ENCODE measurements at regions not wholly inside any gene's neighbourhood (a gene's known extent, or its start where the extent isn't known, plus 50 kb on each side); places are given as distances from the start of the nearest gene placed in this dataset.
"Not testable (repeated sequence)": the region's sequence is repeated elsewhere in the genome, so short reads cannot be mapped to it uniquely, and the experiment has no call there.

- no peak for TF ChIP-seq JUND (IDR thresholded peaks at IDR 0.05; ENCODE audit: low read depth)
- in situ Hi-C loops (cut with HindIII; ENCODE audit: low pct_unique_long_range_greater_than_20kb, low sequenced_read_pairs): no loop called here
- DNase-seq (ENCODE audit: low read depth in 1 of 2, low spot score in 1 of 2): no peak
Measured at GRCh38 chr6:160863782-160864181, 127.8 kb upstream of the MAP3K4 start.

GRCh38 chr6:160871320-160871719 lies 120.2 kb upstream of the MAP3K4 start:
- in situ Hi-C loops (cut with HindIII; ENCODE audit: low pct_unique_long_range_greater_than_20kb, low sequenced_read_pairs): no loop called here
- TF ChIP-seq JUND (IDR thresholded peaks at IDR 0.05; ENCODE audit: low read depth): no peak
- no peak for DNase-seq (ENCODE audit: low read depth in 1 of 2, low spot score in 1 of 2)

GRCh38 chr6:160881148-160881808 lies 110.3 kb upstream of the MAP3K4 start:
- in situ Hi-C loops (cut with HindIII; ENCODE audit: low pct_unique_long_range_greater_than_20kb, low sequenced_read_pairs): no loop called here
- DNase-seq (ENCODE audit: low read depth in 1 of 2, low spot score in 1 of 2): no peak
- no peak for TF ChIP-seq JUND (IDR thresholded peaks at IDR 0.05; ENCODE audit: low read depth)

- no peak for TF ChIP-seq JUND (IDR thresholded peaks at IDR 0.05; ENCODE audit: low read depth)
- in situ Hi-C loops (cut with HindIII; ENCODE audit: low pct_unique_long_range_greater_than_20kb, low sequenced_read_pairs): no loop called here
- DNase-seq (ENCODE audit: low read depth in 1 of 2, low spot score in 1 of 2): no peak
Measured at GRCh38 chr6:160882006-160882405, 109.6 kb upstream of the MAP3K4 start.

- no peak for TF ChIP-seq JUND (IDR thresholded peaks at IDR 0.05; ENCODE audit: low read depth)
- DNase-seq (ENCODE audit: low read depth in 1 of 2, low spot score in 1 of 2): no peak
- in situ Hi-C loops (cut with HindIII; ENCODE audit: low pct_unique_long_range_greater_than_20kb, low sequenced_read_pairs): no loop called here
Measured at GRCh38 chr6:160882791-160883279, 108.7 kb upstream of the MAP3K4 start.

- TF ChIP-seq JUND (IDR thresholded peaks at IDR 0.05; ENCODE audit: low read depth): no peak
- in situ Hi-C loops (cut with HindIII; ENCODE audit: low pct_unique_long_range_greater_than_20kb, low sequenced_read_pairs): no loop called here
- DNase-seq (ENCODE audit: low read depth in 1 of 2, low spot score in 1 of 2): no peak
Measured at GRCh38 chr6:160883560-160883959, 108.0 kb upstream of the MAP3K4 start.

GRCh38 chr6:160883999-160884398 lies 107.6 kb upstream of the MAP3K4 start:
- in situ Hi-C loops (cut with HindIII; ENCODE audit: low pct_unique_long_range_greater_than_20kb, low sequenced_read_pairs): no loop called here
- no peak for TF ChIP-seq JUND (IDR thresholded peaks at IDR 0.05; ENCODE audit: low read depth)
- peak in 1 of 2 experiments; percentile 29 for DNase-seq (ENCODE audit: low read depth in 1 of 2, low spot score in 1 of 2)

- DNase-seq (ENCODE audit: low read depth in 1 of 2, low spot score in 1 of 2); in situ Hi-C loops (cut with HindIII; ENCODE audit: low pct_unique_long_range_greater_than_20kb, low sequenced_read_pairs): not testable (repeated sequence)
Measured at GRCh38 chr6:160889148-160889547, 102.4 kb upstream of the MAP3K4 start.

GRCh38 chr6:160891690-160892089 lies 99.9 kb upstream of the MAP3K4 start:
- in situ Hi-C loops (cut with HindIII; ENCODE audit: low pct_unique_long_range_greater_than_20kb, low sequenced_read_pairs): no loop called here
- no peak for TF ChIP-seq JUND (IDR thresholded peaks at IDR 0.05; ENCODE audit: low read depth)
- no peak for DNase-seq (ENCODE audit: low read depth in 1 of 2, low spot score in 1 of 2)

GRCh38 chr6:160895562-160895961 lies 96.0 kb upstream of the MAP3K4 start:
- DNase-seq (ENCODE audit: low read depth in 1 of 2, low spot score in 1 of 2): no peak
- in situ Hi-C loops (cut with HindIII; ENCODE audit: low pct_unique_long_range_greater_than_20kb, low sequenced_read_pairs): no loop called here
- TF ChIP-seq JUND (IDR thresholded peaks at IDR 0.05; ENCODE audit: low read depth): no peak

- TF ChIP-seq JUND (IDR thresholded peaks at IDR 0.05; ENCODE audit: low read depth): no peak
- DNase-seq (ENCODE audit: low read depth in 1 of 2, low spot score in 1 of 2): no peak
- in situ Hi-C loops (cut with HindIII; ENCODE audit: low pct_unique_long_range_greater_than_20kb, low sequenced_read_pairs): no loop called here
Measured at GRCh38 chr6:160899671-160900430, 91.7 kb upstream of the MAP3K4 start.

GRCh38 chr6:160911949-160912348 lies 79.6 kb upstream of the MAP3K4 start:
- DNase-seq (ENCODE audit: low read depth in 1 of 2, low spot score in 1 of 2): no peak
- no peak for TF ChIP-seq JUND (IDR thresholded peaks at IDR 0.05; ENCODE audit: low read depth)
- in situ Hi-C loops (cut with HindIII; ENCODE audit: low pct_unique_long_range_greater_than_20kb, low sequenced_read_pairs): no loop called here

- no peak for DNase-seq (ENCODE audit: low read depth in 1 of 2, low spot score in 1 of 2)
- in situ Hi-C loops (cut with HindIII; ENCODE audit: low pct_unique_long_range_greater_than_20kb, low sequenced_read_pairs): no loop called here
- TF ChIP-seq JUND (IDR thresholded peaks at IDR 0.05; ENCODE audit: low read depth): no peak
Measured at GRCh38 chr6:160912411-160912810, 79.2 kb upstream of the MAP3K4 start.

Measured in T47D (cell line).